ENCODE measurements at regions not wholly inside any gene's neighbourhood (a gene's known extent, or its start where the extent isn't known, plus 50 kb on each side); places are given as distances from the start of the nearest gene placed in this dataset.

DNA sequence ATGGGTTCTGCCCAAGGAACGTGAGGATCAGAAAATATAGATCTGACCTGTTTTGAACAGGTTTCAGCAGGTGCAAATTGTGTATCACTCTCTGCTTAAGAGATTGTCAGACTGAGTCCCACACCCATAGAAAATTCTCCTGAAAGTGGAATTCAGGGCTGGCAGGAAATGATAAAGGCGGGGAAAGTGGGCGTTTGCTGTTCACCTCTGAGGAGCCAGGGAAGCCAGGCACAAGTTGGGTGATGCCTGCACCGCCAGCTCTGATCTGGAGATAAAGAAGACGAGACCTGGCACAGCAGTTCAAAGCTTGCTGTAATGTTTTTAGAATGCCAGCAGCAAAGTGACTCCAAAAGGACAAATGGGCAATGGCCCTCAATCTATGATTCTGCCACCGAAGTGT, 356.5 kb upstream of the SOX5 start:
- Mint-ChIP-seq H3K27ac (no peak overlapping the region), H3K9me3 (peaks cover 3% of the 10 kb centered on the region), H3K4me3 (no peak overlapping the region), H3K36me3 (ENCODE audit: low read depth) (no peaks in the 10 kb centered on the region), H3K4me1 (ENCODE audit: low read depth) (no peaks in the 10 kb centered on the region), H3K27me3 (ENCODE audit: low read depth) (no peaks in the 10 kb centered on the region)

DNA sequence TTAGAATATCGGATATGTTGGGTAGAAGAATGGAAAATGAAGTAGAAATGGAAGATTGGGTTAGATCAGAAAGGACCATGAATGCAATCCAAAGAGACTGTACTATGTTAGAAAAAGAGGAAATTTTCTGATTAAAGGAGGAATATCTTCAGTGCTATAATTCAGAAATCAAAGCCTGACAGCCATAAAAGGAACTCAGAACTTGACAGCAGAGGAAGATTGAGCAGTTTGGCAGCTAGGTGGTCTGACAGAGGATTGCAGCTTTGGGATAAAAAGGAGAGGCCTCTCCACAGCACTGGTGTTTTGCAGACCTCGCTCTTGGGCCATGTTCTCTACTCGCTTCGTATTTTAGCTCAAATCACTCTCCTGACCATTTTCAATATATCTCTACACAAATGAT, 354.8 kb upstream of the SOX5 start:
- H3K4me3 Mint-ChIP-seq: no peak overlapping the region
- H3K27me3 Mint-ChIP-seq (ENCODE audit: low read depth): no peaks in the 10 kb centered on the region
- no peak overlapping the region for H3K27ac Mint-ChIP-seq
- no peaks in the 10 kb centered on the region for H3K4me1 Mint-ChIP-seq (ENCODE audit: low read depth)
- no peaks in the 10 kb centered on the region for H3K36me3 Mint-ChIP-seq (ENCODE audit: low read depth)
- H3K9me3 Mint-ChIP-seq: peaks cover 3% of the 10 kb centered on the region

DNA sequence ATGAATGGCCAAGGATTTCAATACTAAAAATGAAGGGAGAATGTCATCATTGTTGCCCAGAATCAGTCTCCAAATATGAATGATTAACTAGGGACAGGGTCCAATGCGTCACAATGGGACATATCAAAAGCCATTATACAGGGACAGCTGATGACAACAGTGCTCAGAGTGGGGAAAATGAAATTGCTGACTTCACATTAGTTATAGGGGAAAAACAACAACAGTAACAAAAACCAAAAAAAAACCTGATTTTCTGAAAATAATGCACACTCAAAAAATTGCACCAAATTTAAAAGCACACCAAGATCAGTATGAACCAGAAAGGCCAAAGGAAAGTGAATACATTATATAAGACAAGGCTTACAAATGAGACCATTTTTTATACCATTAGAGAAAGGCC, 353.2 kb upstream of the SOX5 start:
- Mint-ChIP-seq H3K4me1 (ENCODE audit: low read depth) (no peaks in the 10 kb centered on the region), H3K27me3 (ENCODE audit: low read depth) (no peaks in the 10 kb centered on the region), H3K4me3 (no peak overlapping the region), H3K36me3 (ENCODE audit: low read depth) (no peaks in the 10 kb centered on the region), H3K9me3 (peaks cover 3% of the 10 kb centered on the region), H3K27ac (no peak overlapping the region)

DNA sequence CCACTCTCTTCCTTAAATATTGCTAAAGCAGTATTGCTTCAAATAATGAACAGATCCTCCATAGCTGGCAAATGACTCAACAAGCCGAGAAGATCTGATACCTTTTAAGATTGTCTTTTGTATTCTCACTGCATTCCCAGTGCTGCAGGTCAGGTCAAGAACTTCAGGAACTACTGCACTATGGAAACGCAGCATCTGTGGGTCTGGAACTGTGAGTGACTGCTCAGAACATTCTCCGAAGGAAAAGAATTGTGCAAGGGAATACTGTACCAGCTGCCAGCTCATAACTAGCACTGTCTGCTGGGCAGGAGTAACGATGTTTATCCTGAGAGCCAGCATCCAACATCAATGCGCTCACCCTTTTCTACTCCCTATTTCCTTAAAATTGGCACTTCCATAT, 348.0 kb upstream of the SOX5 start:
- Mint-ChIP-seq H3K27me3 (ENCODE audit: low read depth) (no peaks in the 10 kb centered on the region), H3K4me3 (no peak overlapping the region), H3K36me3 (ENCODE audit: low read depth) (no peaks in the 10 kb centered on the region), H3K9me3 (no peaks in the 10 kb centered on the region), H3K4me1 (ENCODE audit: low read depth) (no peaks in the 10 kb centered on the region), H3K27ac (no peak overlapping the region)

DNA sequence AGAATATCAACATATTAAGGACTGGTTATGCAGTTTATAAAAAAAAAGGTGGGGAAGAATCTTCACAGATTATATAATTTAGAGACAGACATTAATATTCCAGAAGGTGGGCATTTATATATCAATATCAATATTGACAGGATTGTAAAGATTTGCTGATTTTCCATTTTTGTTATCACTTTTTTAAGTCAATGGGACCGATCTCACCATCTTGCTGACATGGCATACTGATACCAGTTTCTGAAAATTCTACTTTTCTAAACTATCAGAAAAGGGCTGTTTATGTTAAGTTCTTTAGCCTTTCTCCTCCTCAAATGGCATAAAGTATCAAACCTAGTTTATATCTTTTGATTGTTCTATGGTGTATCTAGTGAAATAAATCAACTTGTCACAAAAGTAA, 344.1 kb upstream of the SOX5 start:
- H3K9me3 Mint-ChIP-seq: no peaks in the 10 kb centered on the region
- H3K27ac Mint-ChIP-seq: no peak overlapping the region
- H3K36me3 Mint-ChIP-seq (ENCODE audit: low read depth): no peaks in the 10 kb centered on the region
- H3K4me3 Mint-ChIP-seq: no peak overlapping the region
- H3K27me3 Mint-ChIP-seq (ENCODE audit: low read depth): no peaks in the 10 kb centered on the region
- no peaks in the 10 kb centered on the region for H3K4me1 Mint-ChIP-seq (ENCODE audit: low read depth)

DNA sequence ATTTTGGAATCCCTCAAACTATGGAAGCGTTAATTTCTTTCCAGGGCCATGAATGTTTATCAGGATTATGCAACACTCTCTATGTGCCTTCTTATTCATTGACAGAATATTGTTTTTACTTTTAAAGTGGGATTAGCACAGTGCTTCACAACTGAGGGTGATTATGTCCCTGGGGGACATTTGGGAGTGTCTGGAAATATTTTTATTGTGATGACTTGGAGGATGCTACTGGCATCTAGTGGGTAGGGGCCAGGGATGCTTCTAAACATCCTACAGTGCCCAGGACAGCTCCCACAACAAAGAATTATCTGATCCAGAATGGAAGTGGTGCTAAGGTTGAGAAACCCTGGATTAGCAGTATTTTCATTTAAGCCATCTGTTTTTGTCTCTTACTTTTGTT, 338.5 kb upstream of the SOX5 start:
- no peak overlapping the region for H3K4me3 Mint-ChIP-seq
- no peaks in the 10 kb centered on the region for H3K27me3 Mint-ChIP-seq (ENCODE audit: low read depth)
- H3K4me1 Mint-ChIP-seq (ENCODE audit: low read depth): no peaks in the 10 kb centered on the region
- H3K27ac Mint-ChIP-seq: no peak overlapping the region
- H3K9me3 Mint-ChIP-seq: no peaks in the 10 kb centered on the region
- H3K36me3 Mint-ChIP-seq (ENCODE audit: low read depth): no peaks in the 10 kb centered on the region

DNA sequence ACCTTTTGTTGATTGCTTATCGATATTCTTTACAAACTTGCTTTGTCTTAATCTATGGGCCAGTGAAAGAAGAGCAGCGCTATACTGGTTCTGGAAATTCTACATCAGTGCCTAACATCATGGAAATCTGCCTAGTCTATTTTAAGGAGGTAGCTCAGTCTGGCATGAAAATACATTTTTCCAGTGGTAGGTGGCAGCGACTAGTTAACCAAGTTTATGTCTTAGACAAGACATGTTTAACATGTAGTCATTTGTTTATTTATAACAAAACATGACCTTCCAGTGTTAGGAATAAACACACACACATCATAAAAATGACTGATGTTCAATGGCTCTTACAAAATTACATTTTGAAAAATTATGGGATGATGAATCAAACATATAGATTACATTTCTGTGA, 336.0 kb upstream of the SOX5 start:
- Mint-ChIP-seq H3K36me3 (ENCODE audit: low read depth) (no peaks in the 10 kb centered on the region), H3K9me3 (no peaks in the 10 kb centered on the region), H3K4me1 (ENCODE audit: low read depth) (no peaks in the 10 kb centered on the region), H3K27ac (no peak overlapping the region), H3K4me3 (no peak overlapping the region), H3K27me3 (ENCODE audit: low read depth) (no peaks in the 10 kb centered on the region)

DNA sequence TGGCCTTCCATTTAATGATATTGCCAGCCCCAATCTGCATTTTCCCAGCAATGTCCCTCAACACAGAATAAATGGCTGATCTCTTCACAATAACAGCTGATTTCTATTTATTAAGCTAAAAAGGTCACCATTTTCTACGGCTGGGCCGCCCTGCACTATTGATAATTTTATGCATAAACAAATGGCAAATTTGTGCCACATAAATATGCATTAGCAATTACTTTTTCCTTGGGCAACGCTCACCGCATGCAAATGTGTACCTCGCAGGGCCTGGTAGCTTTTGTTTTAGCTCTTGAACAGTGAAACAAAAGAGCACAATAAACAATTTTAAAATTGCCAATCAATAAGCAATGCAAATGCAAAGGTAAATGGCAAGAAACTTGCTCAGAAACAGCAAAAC, 331.9 kb upstream of the SOX5 start:
- H3K27ac Mint-ChIP-seq: no peak overlapping the region
- H3K27me3 Mint-ChIP-seq (ENCODE audit: low read depth): no peaks in the 10 kb centered on the region
- no peaks in the 10 kb centered on the region for H3K9me3 Mint-ChIP-seq
- no peaks in the 10 kb centered on the region for H3K4me1 Mint-ChIP-seq (ENCODE audit: low read depth)
- H3K4me3 Mint-ChIP-seq: no peak overlapping the region
- H3K36me3 Mint-ChIP-seq (ENCODE audit: low read depth): no peaks in the 10 kb centered on the region

DNA sequence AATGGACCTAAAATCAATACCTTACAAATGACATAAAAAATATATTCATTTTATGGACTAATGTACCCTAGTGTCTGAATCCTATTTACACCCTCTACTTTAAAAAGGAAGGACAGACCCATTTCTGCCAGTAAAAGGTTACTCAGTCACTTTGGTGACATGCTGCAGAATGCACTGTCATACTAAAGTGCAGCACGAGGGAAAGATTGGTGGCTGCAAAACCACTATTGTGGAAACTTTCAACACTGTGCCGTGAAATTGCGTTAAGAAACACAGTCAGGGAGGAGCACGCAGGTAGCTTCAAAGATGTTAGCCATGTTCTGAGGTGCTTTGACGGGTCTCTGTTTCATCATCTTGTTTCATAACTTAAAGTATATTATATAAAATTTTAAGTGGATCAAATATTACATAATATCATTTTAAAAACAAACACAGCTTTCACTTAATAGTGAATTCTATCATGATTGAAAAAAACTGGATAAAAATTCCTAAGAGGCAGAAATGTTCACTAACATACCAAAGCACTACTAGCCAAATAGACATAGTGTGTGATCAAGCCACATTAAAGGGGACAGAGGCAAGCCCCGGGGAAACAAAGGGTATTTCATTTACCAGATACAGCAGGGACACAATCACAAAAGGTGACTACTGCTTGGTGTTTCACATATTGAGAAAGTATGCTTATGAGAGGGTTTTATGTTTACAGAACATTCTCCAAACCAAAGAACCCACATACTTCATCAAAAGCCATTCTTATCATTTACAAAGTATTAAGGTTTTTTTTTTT, 330.8 kb upstream of the SOX5 start:
- Mint-ChIP-seq H3K27ac (no peak overlapping the region), H3K9me3 (no peaks in the 10 kb centered on the region), H3K4me1 (ENCODE audit: low read depth) (no peaks in the 10 kb centered on the region), H3K27me3 (ENCODE audit: low read depth) (no peaks in the 10 kb centered on the region), H3K4me3 (no peak overlapping the region), H3K36me3 (ENCODE audit: low read depth) (no peaks in the 10 kb centered on the region)

DNA sequence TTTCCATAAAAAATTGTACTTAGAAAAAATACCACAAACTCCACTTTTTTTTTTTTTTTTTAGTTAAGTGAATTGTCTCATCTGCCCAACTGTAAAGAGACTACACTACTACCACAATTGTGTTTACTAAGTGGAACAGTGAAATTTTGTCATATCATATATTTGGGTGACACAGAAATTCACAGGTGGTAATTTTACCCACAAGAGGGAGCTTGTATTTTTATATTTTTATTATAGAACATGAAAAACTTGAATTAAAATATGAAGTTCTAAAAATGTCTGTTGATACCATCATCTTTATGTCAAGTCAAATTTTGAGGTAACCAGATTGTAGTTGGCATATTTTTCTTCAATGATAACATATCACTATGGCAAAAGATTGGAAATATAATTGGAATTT, 329.4 kb upstream of the SOX5 start:
- H3K27ac Mint-ChIP-seq: no peak overlapping the region
- H3K27me3 Mint-ChIP-seq (ENCODE audit: low read depth): no peaks in the 10 kb centered on the region
- H3K9me3 Mint-ChIP-seq: no peaks in the 10 kb centered on the region
- H3K4me3 Mint-ChIP-seq: no peak overlapping the region
- H3K36me3 Mint-ChIP-seq (ENCODE audit: low read depth): no peaks in the 10 kb centered on the region
- H3K4me1 Mint-ChIP-seq (ENCODE audit: low read depth): no peaks in the 10 kb centered on the region

DNA sequence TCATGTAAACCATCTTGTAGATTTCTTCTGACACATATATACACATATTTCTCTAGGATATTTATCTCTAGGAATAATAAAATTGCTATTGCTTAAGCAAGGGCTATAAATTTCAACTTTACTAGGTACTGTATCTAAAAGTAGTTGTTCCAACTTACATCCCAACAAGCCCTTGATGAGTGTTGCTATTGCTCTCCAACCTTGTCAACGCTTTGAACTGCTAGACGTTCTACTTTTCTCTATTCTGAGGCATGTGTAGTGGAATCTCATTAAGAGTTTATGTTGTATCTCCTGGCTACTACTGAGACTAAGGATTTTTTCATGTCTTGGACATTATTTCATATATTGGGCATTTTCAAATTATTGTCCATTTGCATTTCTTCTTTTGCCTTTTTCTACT, 321.5 kb upstream of the SOX5 start:
- Mint-ChIP-seq H3K4me1 (ENCODE audit: low read depth) (no peaks in the 10 kb centered on the region), H3K4me3 (no peak overlapping the region), H3K36me3 (ENCODE audit: low read depth) (no peaks in the 10 kb centered on the region), H3K27ac (no peak overlapping the region), H3K9me3 (no peaks in the 10 kb centered on the region), H3K27me3 (ENCODE audit: low read depth) (no peaks in the 10 kb centered on the region)

DNA sequence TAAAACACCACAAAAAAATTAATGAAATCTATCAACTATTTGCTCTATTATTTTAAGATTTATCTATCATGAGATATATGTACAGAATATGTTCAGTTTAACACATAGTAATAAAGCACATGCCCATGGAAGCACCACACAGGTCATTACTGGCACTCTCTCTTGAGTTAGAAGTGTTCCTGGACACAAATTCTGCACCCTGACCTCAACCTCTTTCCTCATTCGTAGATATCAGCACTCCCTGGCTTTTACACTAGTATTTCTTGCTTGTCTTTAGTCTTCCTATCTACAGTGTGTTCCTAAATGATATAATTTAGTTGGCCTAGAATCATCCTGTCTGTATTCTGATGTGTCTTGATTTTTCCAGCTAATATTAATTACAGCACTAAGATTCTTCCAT, 321.0 kb upstream of the SOX5 start:
- Mint-ChIP-seq H3K27ac (no peak overlapping the region), H3K36me3 (ENCODE audit: low read depth) (no peaks in the 10 kb centered on the region), H3K27me3 (ENCODE audit: low read depth) (no peaks in the 10 kb centered on the region), H3K9me3 (no peaks in the 10 kb centered on the region), H3K4me3 (no peak overlapping the region), H3K4me1 (ENCODE audit: low read depth) (no peaks in the 10 kb centered on the region)

DNA sequence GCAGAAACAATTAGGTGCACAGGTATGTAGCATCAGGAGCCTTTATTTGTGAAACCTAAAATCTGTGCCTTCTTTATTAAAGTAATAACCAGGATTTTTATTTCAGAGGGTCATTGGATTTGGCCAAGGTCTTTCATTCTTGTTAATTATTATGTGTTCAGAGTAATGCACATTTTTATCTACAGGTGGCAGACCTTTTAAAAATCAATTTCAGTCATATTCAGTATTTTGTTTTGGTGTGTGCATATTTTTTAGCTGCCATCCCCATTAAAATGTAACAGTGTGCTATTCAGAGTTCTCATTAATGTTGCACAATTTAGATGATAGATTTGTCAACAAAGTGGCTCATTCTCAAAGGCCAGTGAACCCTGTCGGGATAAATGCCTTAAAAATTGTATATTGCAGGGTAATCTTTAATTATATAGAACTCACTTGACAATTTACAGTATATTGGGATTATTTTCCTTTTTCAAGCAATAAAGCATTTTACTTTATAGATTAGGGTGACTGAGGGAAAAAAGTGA, 319.3 kb upstream of the SOX5 start:
- H3K27me3 Mint-ChIP-seq (ENCODE audit: low read depth): no peaks in the 10 kb centered on the region
- no peaks in the 10 kb centered on the region for H3K4me1 Mint-ChIP-seq (ENCODE audit: low read depth)
- H3K4me3 Mint-ChIP-seq: no peak overlapping the region
- no peak overlapping the region for H3K27ac Mint-ChIP-seq
- no peaks in the 10 kb centered on the region for H3K36me3 Mint-ChIP-seq (ENCODE audit: low read depth)
- H3K9me3 Mint-ChIP-seq: no peaks in the 10 kb centered on the region

DNA sequence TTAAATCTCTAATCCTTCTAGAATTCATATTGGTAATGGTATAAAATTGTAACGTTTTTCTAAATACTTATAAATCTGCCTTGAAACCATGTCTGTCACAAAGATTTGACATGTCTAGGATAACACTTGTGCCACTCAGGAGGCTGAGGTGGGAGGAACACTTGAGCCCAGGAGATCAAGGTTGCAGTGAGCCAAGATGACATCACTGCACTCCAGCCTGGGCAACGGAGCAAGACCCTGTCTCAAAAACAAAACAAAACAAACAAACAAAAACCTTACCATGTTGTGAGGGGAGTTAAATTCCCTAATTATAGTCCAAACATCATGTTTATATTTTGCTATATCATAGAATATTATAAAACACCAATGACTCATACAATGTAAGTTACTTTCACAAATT, 317.5 kb upstream of the SOX5 start:
- Mint-ChIP-seq H3K36me3 (ENCODE audit: low read depth) (no peaks in the 10 kb centered on the region), H3K27ac (no peak overlapping the region), H3K4me3 (no peak overlapping the region), H3K27me3 (ENCODE audit: low read depth) (no peaks in the 10 kb centered on the region), H3K9me3 (no peaks in the 10 kb centered on the region), H3K4me1 (ENCODE audit: low read depth) (no peaks in the 10 kb centered on the region)

DNA sequence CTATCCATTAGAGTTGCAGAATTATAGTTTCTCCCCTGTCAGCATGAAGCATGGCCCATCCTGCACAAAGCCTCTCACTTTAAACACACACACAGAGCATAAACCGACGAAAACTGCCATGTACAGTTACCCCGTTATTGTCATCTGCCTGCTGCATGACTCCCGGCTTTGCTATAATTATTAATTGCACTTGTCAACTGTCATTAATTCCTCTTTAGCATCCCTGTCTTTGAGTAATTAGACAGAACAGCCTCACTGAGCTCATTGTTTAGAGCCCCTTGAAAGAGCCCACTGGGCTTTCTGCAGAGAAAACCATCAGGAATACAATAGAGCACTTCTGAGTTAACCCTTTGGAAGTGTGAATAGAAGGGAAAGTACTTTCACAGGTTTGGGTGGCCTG, 307.2 kb upstream of the SOX5 start:
- peaks cover 3% of the 10 kb centered on the region for H3K27me3 Mint-ChIP-seq (ENCODE audit: low read depth)
- H3K36me3 Mint-ChIP-seq (ENCODE audit: low read depth): no peaks in the 10 kb centered on the region
- no peak overlapping the region for H3K4me3 Mint-ChIP-seq
- no peaks in the 10 kb centered on the region for H3K4me1 Mint-ChIP-seq (ENCODE audit: low read depth)
- no peaks in the 10 kb centered on the region for H3K9me3 Mint-ChIP-seq
- no peak overlapping the region for H3K27ac Mint-ChIP-seq
